ENCODE measurements at regions not wholly inside any gene's neighbourhood (a gene's known extent, or its start where the extent isn't known, plus 50 kb on each side); places are given as distances from the start of the nearest gene placed in this dataset.
"Not testable (repeated sequence)": the region's sequence is repeated elsewhere in the genome, so short reads cannot be mapped to it uniquely, and the experiment has no call there.

GRCh38 chr17:16886655-16887322 lies 85.1 kb downstream of the TNFRSF13B start:
- Histone ChIP-seq H3K79me2 (ENCODE audit: insufficient read depth, low read length) (no peaks in the 10 kb centered on the region), H3K4me1 (ENCODE audit: control insufficient read depth in 1 of 2, insufficient read depth in 2 of 2, low read length in 2 of 2) (no peaks in the 10 kb centered on the region), H3K27ac (ENCODE audit: low read depth in 1 of 2, low read length in 2 of 2) (no peak overlapping the region), H4K20me1 (ENCODE audit: insufficient read depth, low read length) (no peaks in the 10 kb centered on the region), H3K27me3 (ENCODE audit: control insufficient read depth in 2 of 2, insufficient read depth in 2 of 2, low read length in 2 of 2) (no peaks in the 10 kb centered on the region), H2AFZ (ENCODE audit: insufficient read depth, low read depth, low read length, poor library complexity, severe bottlenecking) (no peak overlapping the region), H3K4me3 (replicated peaks in 1 of 3; ENCODE audit: low read depth in 2 of 3, low read length in 3 of 3) (no peak overlapping the region), H3K9ac (ENCODE audit: insufficient read depth, low read length, poor library complexity, severe bottlenecking) (no peak overlapping the region), H3K9me3 (replicated peaks in 1 of 2; ENCODE audit: control insufficient read depth in 1 of 2, insufficient read depth in 1 of 2, low read length in 2 of 2) (no peaks in the 10 kb centered on the region), H3K4me2 (replicated peaks; ENCODE audit: extremely low read depth, low read length, poor library complexity, severe bottlenecking) (no peak overlapping the region), H3K36me3 (replicated peaks in 1 of 2; ENCODE audit: control insufficient read depth in 1 of 2, insufficient read depth in 2 of 2, low read length in 2 of 2) (no peaks in the 10 kb centered on the region)
- no peak for DNase-seq
- WGBS (ENCODE audit: insufficient coverage), result 80% methylated on average over 4 of the region's 4 CpGs
- no peak for TF ChIP-seq CTCF (IDR thresholded peaks at IDR 0.05)
- Mint-ChIP-seq H3K27me3 (ENCODE audit: low read depth in 3 of 3) (peaks cover 2 to 9% (median 2%) of the 10 kb centered on the region in 3 donors), H3K4me1 (no peaks in the 10 kb centered on the region), H3K4me3 (no peak overlapping the region), H3K27ac (no peak overlapping the region), H3K36me3 (no peaks in the 10 kb centered on the region), H3K9me3 (peaks cover 0 to 8% (median 3%) of the 10 kb centered on the region in 7 donors)
- intact Hi-C loops (cut with micrococcal nuclease), result no loop called here

GRCh38 chr17:16885204-16885603 lies 86.7 kb downstream of the TNFRSF13B start:
- H3K4me3 Mint-ChIP-seq; H2AFZ ChIP-seq (ENCODE audit: insufficient read depth, low read depth, low read length, poor library complexity, severe bottlenecking); H3K27me3 Mint-ChIP-seq (ENCODE audit: low read depth in 3 of 3); H3K9me3 Mint-ChIP-seq; H3K4me1 Mint-ChIP-seq; DNase-seq; H3K27me3 ChIP-seq (ENCODE audit: control insufficient read depth in 2 of 2, insufficient read depth in 2 of 2, low read length in 2 of 2); intact Hi-C loops (cut with micrococcal nuclease); H4K20me1 ChIP-seq (ENCODE audit: insufficient read depth, low read length); H3K36me3 ChIP-seq (replicated peaks in 1 of 2; ENCODE audit: control insufficient read depth in 1 of 2, insufficient read depth in 2 of 2, low read length in 2 of 2); H3K4me1 ChIP-seq (ENCODE audit: control insufficient read depth in 1 of 2, insufficient read depth in 2 of 2, low read length in 2 of 2); H3K36me3 Mint-ChIP-seq; H3K4me2 ChIP-seq (replicated peaks; ENCODE audit: extremely low read depth, low read length, poor library complexity, severe bottlenecking); H3K27ac ChIP-seq (ENCODE audit: low read depth in 1 of 2, low read length in 2 of 2); H3K9ac ChIP-seq (ENCODE audit: insufficient read depth, low read length, poor library complexity, severe bottlenecking); H3K79me2 ChIP-seq (ENCODE audit: insufficient read depth, low read length); H3K9me3 ChIP-seq (replicated peaks in 1 of 2; ENCODE audit: control insufficient read depth in 1 of 2, insufficient read depth in 1 of 2, low read length in 2 of 2); H3K4me3 ChIP-seq (replicated peaks in 1 of 3; ENCODE audit: low read depth in 2 of 3, low read length in 3 of 3); H3K27ac Mint-ChIP-seq: not testable (repeated sequence)
- no CpG with 5 or more reads among the region's 6 CpGs for WGBS (ENCODE audit: insufficient coverage)

- H2AFZ ChIP-seq (ENCODE audit: insufficient read depth, low read depth, low read length, poor library complexity, severe bottlenecking); H3K27me3 Mint-ChIP-seq (ENCODE audit: low read depth in 3 of 3); H3K4me2 ChIP-seq (replicated peaks; ENCODE audit: extremely low read depth, low read length, poor library complexity, severe bottlenecking); H3K4me3 ChIP-seq (replicated peaks in 1 of 3; ENCODE audit: low read depth in 2 of 3, low read length in 3 of 3); H3K36me3 ChIP-seq (replicated peaks in 1 of 2; ENCODE audit: control insufficient read depth in 1 of 2, insufficient read depth in 2 of 2, low read length in 2 of 2); intact Hi-C loops (cut with micrococcal nuclease); H3K27ac Mint-ChIP-seq; H3K9me3 ChIP-seq (replicated peaks in 1 of 2; ENCODE audit: control insufficient read depth in 1 of 2, insufficient read depth in 1 of 2, low read length in 2 of 2); H3K36me3 Mint-ChIP-seq; DNase-seq; H3K4me1 Mint-ChIP-seq; H3K79me2 ChIP-seq (ENCODE audit: insufficient read depth, low read length); H3K27me3 ChIP-seq (ENCODE audit: control insufficient read depth in 2 of 2, insufficient read depth in 2 of 2, low read length in 2 of 2); H3K4me3 Mint-ChIP-seq; H3K4me1 ChIP-seq (ENCODE audit: control insufficient read depth in 1 of 2, insufficient read depth in 2 of 2, low read length in 2 of 2); H4K20me1 ChIP-seq (ENCODE audit: insufficient read depth, low read length); H3K27ac ChIP-seq (ENCODE audit: low read depth in 1 of 2, low read length in 2 of 2); H3K9ac ChIP-seq (ENCODE audit: insufficient read depth, low read length, poor library complexity, severe bottlenecking): not testable (repeated sequence)
- peaks cover 0 to 11% (median 4%) of the 10 kb centered on the region in 7 donors for H3K9me3 Mint-ChIP-seq
- 97% methylated on average over 6 of the region's 7 CpGs for WGBS (ENCODE audit: insufficient coverage)
Observed at GRCh38 chr17:16882926-16883265, 89.0 kb downstream of the TNFRSF13B start.

Measured in CD14-positive monocyte (primary cell).